HL-60/S4 treated with retinoic acid at 250 ng/mL for 4 days and 3 days (cell line): ENCODE measurements at regions not wholly inside any gene's neighbourhood (a gene's known extent, or its start where the extent isn't known, plus 50 kb on each side); places are given as distances from the start of the nearest gene placed in this dataset.

Experiments
- in situ Hi-C: fragments of 300-500 bp; cut with MboI; formaldehyde crosslinking; loops from 2 replicates; pipeline ENCODE4 v1.7.0; 2022; ENCODE audit warnings: low sequenced_read_pairs

DNA sequence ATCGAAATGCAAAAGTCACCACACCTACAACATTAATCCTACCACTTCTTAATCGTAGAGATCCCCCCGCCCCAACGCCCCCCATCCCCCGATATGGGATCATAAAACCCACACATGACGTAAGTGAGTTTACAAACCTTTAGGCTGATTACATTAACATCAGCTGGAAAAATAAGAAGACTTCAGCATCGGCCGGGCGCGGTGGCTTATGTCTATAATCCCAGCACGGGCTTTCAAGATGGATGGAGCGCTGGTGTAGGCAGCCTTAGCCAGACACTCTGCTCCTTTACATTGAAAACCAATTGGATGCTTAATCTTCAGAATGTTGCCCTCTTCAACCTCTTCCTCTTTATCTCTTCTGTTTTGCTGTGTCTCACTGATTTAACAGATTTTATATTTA lies 1376.0 kb downstream of the MAT2B start:
- in situ Hi-C loops = no loop called here

DNA sequence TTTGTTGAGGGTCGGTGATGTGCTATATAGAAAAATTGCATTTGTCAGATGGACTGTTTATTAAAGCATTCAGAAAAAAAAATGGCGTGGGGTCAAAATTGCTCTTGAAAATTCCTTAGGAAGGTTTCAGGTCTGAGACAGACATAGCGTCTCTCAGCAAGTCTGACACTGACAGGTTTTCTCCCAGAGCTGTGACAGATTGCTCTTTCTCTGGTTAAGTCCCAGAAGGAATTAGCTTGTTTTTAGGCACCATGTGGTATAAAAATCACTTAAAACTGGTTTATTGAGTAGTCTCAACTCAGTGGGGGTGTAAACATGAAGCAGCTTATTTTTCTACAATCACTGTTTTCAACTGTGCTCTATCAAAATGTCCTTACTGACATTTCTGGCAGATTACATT lies 1379.8 kb downstream of the MAT2B start:
- in situ Hi-C loops = no loop called here

DNA sequence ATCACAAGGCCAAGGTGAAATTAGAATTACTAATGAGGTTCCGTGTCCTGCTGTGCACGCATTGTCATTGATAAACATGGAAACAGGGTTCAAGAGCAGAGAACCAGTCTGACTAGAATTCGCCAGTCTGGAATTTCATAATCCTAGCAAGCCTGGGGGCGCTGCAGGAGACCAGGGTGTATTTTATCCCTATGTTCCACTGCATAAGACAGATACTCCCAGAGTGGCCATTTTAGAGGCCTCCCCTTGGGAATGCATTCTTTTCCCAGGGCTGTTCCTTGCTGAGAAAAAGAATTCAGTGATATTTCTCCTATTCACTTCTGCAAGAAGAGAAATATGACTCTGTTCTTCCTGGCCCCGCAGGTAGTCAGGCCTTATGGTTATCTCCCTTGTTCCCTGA lies 1387.7 kb downstream of the MAT2B start:
- in situ Hi-C loops = no loop called here

DNA sequence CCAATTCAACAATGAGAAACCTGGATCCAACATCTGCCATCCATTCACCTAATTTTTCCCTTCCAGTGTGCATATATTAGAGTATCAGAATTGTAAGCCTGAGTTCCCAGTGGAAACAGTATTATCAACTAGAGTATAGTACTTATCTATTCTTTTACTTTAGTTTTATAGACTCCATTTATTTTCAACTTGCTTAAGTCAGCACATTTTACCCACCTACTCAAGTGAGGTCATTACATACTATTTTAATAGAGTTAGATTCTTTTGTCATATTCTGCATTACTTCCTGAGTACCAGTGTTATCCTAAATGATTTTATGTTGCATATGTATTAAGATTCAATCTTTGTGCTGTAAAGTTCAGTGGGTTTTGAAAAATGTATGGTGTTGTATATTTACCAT lies 1393.3 kb downstream of the MAT2B start:
- in situ Hi-C loops = no loop called here

DNA sequence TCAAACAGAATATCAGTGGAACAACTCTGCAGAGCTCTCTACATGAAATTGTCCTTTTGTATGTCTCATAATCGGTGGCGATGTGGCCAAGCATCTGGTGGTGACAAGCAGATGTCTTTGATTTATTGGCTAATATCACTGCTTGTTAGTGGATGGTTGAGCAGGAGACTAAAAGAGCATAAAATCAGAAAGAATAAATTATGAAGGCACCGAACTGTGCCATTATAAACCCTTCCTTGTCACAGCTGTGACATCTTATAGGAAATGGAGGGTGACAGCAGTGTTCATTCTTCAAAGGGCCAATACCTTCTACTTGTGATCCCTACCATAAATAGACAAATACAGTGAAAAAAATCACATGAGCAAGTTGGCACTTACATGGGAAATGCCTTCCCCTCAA lies 1404.3 kb downstream of the MAT2B start:
- in situ Hi-C loops = no loop called here

DNA sequence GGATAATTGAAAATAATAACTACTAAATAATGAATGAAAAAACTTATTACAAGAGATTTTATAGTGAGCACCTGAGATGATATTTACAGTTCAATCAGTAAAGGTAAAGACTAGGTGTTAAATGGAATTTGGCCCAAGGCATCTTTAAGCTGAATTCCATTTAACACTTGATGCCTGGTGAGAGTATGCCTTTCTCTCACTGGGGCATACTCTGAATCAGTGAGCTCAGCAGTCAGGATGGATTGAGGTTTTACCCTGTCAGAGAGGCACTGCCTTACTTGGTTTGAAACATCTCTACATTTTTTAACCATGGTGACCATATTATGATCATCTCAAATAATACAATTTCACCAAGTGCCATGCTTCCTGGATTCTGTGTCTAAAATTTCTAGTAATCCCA lies 1416.3 kb downstream of the MAT2B start:
- in situ Hi-C loops = no loop called here

DNA sequence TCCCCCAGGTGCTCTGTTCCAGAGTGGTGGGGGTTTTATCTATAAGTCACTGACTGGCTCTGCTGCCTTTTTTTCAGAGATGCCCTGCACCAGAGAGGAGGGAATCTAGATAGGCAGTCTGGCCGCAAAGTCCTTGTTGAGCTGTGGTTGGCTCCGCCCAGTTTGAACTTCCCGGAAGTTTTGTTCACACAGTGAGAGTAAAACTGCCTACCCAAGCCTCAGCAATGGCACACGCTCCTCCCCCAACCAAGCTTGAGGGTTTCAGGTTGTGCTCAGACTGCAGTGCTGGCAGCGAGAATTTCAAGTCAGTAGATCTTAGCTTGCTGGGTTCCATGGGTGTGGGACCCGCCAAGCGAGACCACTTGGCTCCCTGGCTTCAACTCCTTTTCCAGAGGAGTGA lies 1428.6 kb downstream of the MAT2B start:
- in situ Hi-C loops = no loop called here

DNA sequence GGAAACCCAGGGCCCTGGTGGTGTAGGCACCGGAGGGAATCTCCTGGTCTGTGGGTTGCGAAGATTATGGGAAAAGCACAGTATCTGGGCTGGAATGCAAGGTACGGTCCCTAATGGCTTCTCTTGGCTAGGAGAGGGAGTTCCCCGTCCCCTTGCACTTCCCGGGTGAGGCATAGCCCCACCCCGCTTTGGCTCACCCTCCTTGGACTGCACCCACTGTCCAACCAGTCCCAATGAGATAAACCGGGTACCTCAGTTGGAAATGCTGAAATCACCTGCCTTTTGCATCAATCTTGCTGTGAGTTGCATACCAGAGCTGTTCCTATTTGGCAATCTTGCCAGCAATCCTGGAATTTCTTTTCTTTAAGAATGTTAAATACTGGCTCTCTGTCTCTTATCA lies 1429.1 kb downstream of the MAT2B start:
- in situ Hi-C loops = no loop called here

DNA sequence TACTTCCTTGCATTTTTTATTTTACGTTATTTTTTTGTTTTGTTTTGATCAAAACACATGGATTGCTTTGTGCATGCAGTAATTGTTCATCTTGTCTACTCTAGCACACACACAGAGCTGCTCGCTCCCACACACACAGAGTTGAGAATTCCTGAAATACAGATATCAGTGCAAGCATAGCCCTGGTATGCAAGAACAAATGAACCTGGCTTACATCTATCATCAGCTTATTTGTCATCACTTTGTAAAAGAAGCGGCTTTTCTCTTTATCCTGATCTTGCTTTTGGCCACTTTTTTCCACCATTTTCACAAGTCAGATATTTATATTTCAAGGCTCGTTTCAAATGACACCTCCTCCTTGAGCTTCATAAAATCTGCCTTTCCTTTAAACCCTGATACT lies 1435.7 kb downstream of the MAT2B start:
- in situ Hi-C loops = no loop called here

DNA sequence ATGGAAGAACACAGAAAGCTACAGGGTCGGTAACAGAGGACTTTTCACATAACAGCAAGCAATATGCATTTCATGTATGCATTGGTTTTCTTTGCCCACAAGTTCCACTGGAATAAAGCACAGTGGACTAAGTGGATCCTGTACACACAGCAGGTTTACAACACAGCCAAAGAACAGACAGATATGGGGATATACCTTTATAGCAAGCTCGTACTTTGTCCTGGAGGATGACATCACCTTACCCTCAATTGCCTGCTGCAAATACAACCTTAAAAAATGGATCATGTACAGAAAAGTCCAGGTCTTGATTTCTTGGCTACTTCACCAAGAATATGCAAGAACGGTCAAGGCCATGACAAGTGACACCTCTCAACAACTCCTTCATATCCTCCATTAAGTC lies 1445.5 kb downstream of the MAT2B start:
- in situ Hi-C loops = no loop called here

DNA sequence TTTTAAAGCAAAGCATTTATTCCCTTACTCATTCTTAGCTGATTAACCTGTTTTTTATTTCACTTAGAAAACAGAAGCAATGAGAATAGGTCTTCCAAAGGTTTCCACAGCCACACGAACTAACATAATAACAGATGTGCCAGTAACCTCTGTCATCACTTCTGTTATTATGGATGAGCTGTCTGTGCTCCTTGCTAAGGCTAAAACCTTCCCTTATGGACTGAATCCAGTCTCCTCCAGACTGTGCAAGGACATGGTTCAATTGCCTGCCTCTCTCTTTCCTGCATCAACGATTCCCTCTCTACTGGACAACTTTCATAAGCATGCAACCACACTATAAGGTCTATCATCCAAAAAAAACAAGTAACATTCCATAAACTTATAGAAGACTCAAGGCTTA lies 1446.2 kb downstream of the MAT2B start:
- in situ Hi-C loops = no loop called here

DNA sequence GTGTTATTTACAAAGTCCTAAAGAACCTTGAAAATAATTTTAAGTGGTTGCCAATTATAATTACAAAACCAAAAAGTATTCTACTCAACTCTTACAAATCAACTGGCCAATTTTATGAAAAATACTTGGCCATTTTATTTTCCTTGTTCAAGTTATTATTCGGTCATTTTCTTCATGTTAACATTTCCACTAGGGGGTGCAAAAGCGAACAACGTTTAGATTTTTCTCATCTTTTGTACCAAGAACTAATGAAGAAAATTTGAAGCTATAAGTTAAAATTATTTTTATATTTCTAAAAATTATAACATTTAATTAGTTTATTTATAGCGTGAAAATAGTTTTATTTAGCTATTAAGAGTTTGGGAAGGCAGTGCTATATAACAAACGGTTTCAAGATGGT lies 1453.3 kb downstream of the MAT2B start:
- in situ Hi-C loops = no loop called here

DNA sequence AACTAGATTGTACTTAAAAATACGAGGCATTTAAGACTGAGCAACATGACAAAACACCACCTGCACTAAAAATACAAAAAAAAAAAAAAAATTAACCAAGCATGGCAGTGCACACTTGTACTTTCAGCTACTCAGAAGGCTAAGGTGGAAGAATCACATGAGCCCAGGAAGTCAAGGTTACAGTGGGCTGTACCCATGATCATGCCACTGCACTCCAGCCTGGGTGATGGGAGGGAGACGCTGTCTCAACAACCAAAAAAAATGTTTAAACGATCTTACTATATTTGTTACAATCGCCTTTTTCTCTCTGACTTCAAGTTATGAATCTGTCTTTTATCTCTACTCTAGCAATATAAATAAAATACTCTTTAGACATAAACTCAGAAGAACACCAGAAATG lies 1454.3 kb downstream of the MAT2B start:
- in situ Hi-C loops = no loop called here

DNA sequence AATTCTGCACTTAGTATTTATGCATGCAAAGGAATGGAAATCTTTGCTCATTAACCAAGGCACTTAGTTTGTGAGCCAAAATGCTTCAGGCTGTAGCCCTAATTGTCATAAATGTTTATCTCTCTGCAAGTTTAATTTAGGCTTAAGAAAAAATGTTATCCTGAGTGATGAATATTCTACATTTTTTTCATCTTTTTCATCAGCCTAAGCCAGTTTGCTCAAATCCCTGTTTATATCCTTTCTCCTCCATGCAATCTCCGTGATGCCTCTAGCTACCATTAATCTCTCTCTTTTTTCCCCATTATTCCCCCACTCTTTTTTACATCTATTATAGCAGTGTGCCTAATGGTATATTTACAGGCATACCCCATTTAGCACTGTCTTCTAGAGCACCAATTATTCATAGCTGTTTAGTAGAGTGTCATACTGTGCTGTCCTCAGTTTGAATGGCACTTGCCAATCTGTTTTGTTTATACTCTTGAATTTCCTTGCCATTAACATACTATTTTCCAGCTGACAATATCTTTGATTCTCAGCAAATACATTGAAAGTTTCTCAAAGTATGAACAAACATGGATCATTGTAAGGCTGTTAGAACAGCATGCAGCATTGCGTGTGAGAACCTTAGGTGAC lies 1457.0 kb downstream of the MAT2B start:
- in situ Hi-C loops = no loop called here

DNA sequence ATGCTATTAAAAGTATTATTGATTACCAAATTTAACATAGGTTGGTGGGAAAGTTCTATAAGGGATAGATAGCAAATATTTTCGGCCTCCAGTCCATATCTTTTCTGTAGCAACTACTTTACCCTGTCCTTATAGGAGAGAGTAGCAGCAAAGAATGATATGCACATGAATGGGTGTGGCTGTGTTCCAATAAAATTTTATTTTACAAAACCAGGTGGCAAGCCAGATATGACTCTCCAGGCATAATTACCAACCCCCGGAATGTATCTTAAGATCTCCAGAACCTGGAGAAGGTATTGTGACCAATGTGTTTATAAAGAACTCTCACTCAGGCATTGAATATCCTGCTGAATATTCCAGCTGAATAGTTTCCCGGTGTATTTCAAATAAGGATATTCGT lies 1461.2 kb downstream of the MAT2B start:
- in situ Hi-C loops = no loop called here

DNA sequence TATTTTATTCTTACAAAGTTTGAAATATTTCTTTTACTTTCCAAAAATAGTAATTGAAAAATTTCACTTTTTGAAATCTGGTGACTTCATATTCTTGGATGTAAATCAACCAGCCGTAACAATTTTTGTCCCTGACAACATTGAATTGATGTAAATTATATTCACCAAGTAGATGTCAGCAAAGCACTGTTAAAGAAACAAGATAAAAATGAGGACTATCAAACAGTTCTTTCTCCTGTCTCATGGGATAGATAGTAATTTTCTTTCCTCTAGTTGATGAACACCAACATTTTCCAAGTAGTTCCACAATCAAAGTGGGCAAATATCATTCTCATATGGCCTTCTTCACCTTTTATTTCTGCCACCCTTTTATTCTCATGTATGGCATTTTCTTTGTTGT lies 1461.9 kb downstream of the MAT2B start:
- in situ Hi-C loops = no loop called here

DNA sequence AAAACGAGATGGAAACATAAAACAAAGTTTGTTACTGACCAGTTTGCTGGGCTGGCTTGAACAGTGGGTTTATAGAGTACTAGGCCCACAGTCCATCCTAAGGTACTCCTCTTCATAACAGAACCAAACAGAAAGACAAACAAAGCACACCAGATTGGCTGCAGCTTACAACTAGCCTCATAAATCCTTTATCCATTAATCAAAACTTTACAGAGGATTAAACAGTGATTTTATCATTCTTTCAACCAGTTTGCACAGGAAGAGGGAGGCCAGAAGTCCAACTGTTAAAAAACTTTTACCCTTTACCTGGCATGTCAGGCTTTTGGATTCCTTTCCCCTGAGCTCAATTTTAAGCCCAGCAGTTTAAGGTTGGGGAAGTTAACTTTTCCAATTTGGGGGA lies 1467.6 kb downstream of the MAT2B start:
- in situ Hi-C loops = no loop called here

DNA sequence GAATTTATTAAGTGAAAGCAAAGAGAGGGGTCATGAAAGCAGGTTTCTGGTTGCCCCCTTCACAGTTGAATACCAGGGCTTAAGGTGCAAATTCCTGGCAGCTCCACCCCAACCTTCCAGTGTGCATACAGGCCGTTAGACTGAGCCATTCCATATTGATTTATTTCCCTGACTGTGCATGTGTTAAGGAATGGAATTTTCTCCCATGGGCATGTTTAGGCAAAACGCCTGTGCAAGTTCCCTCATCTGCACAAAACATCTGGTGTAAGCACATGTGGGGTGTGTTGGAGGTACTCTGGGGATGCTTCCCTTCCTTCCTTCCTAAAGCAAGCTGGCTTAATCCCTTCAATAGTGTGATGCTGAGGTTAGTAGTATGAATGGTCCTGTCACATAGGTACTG lies 1470.6 kb downstream of the MAT2B start:
- in situ Hi-C loops = no loop called here

DNA sequence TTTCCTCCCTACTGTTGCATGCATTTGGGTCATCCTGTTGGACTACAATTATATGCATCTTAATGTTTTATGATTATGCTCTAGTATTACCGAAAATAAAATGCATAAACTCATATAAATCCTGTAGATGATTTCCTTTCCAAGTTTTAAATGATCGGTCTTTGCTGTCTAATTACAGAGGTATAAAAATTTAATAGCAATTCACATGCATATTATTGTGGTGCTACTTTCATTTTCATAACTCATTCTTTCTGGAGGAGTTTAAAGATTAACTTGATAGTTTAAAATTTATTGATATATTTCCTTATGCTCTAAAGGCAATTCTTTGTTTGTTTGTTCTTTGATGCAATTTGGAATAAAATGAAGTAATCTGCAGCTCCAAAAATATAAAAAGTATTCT lies 1475.1 kb downstream of the MAT2B start:
- in situ Hi-C loops = no loop called here

DNA sequence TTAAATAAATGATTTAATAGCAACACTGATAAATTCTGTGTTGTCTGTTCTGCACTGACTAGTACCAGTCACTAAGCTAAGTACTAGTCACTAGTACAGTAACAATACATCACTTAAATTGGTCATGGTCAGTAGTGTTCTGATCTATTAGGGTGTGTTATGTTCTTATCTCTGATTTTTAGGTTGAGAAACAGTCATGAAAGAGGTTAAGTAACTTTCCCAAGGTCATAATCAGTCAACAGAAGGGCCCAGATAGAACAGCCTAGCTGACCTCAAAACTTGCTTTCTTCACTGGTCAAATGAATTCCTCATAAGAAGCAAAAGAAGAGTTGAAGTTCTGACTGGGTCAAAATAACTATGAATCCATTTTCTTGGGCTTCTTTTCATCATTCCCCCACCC lies 1492.7 kb downstream of the MAT2B start:
- in situ Hi-C loops = no loop called here

DNA sequence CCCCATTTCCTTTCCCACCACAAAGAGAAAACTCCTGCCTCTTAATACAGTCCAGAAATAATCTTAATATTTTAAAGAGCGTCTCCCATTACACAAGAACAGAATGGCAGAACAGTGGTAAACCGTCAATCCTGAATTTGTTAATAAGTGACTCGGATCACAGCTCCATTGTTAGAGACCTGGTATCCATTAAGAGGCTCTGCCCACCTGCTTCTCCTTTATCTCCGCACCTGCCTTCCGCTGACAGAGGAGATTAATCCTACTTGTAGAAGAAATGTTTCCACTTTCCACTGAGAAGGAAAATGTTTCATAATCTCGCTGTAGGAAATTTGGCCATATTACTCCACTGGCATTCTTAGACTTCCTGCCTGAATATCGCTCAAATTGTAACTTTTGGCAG lies 1493.2 kb downstream of the MAT2B start:
- in situ Hi-C loops = no loop called here

DNA sequence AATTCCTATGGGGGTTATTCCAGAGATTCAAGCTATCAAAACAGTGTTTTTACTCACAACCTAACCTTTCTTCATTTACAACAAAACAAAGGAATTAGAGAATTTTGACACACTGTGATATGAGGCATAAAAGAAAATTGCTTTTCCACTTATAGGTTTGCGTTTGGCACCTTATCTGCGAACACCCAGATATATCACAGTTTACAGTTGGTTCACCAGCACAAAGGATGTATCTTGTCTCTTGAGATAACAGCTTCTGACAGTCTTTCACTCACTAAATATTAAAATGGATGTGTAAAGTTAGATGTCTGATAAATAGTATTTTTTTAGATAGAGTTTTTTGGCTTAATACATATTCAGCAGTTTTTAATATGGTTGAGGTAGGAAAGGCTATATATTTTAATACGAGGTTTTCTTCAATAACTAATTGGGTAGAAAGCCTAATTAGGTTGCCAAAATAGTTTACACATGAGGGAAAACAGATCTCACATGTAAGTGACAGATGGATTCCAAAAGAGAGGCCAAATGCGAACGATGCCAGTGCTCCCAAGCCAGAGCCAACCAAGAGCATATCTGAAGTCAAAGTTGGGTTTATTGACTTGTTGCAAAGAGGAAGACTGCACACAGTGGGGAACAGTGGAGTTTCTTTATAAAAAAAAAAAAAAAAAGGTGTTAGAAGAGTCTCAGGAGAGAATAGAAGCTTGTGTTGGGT lies 1495.2 kb downstream of the MAT2B start:
- in situ Hi-C loops = no loop called here

DNA sequence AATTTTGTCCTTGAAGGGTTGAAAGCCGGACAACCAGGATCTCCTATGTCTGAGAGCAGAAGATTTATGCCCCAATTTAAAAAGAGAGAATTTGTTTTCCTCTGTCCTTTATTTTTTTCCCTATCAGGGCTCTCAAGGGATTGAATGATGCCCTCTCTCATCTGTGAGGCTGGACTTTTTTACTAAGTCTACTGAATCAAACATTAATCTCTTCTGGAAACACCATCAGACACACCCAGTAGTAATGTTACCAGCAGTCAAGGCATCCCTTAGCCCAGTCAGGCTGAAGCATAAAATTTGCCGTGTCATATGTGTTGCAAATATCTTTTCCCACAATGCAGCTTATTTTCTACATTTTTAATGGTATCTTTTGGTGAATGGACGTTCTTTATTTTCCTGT lies 1497.9 kb downstream of the MAT2B start:
- in situ Hi-C loops = no loop called here
